HEK293 (cell line): ENCODE measurements at regions not wholly inside any gene's neighbourhood (a gene's known extent, or its start where the extent isn't known, plus 50 kb on each side); places are given as distances from the start of the nearest gene placed in this dataset.

Experiments
- CTCF ChIA-PET: fragments of 350-600 bp; formaldehyde crosslinking; extraction: SDS; loops from one replicate; lab custom pipeline; 2021; ENCODE audit warnings: antibody characterized with exemption; lab: Yijun Ruan, JAX
- POLR2A ChIA-PET: fragments of 300-600 bp; formaldehyde crosslinking; extraction: SDS; loops from one replicate; lab custom pipeline; 2020; ENCODE audit warnings: antibody characterized with exemption, inconsistent platforms; lab: Yijun Ruan, JAX
- H3K27ac ChIP-seq: fragments of 200-500 bp; sonication (Bioruptor generic); 2 replicates; pipeline ENCODE4 v1.5.1; 2014; ENCODE audit warnings: low read depth, low read length, control low read depth, inconsistent platforms; ENCODE audit errors: extremely low read depth
- H3K36me3 ChIP-seq, 2 experiments: fragments of 200-500 bp in 1 of 2; sonication (Bioruptor generic) in 1 of 2; 1 replicate in 1 of 2; 2 replicates in 1 of 2; pipeline ENCODE4 v1.5.1; 2014 to 2017; ENCODE audit warnings: inconsistent platforms in 2 of 2, low read length in 2 of 2; ENCODE audit not compliant: control insufficient read depth in 2 of 2, insufficient read depth in 1 of 2
- H3K4me1 ChIP-seq: fragments of 200-500 bp; sonication (Bioruptor generic); 2 replicates; pipeline ENCODE4 v1.5.1; 2014; ENCODE audit warnings: mild to moderate bottlenecking, low read length, inconsistent platforms; ENCODE audit not compliant: control insufficient read depth, insufficient read depth
- H3K4me3 ChIP-seq: 2 replicates; pipeline ENCODE4 v1.5.1; 2011; ENCODE audit warnings: low read depth, mild to moderate bottlenecking, control low read depth, low read length, moderate library complexity
- H3K9me3 ChIP-seq: fragments of 200-500 bp; sonication (Bioruptor generic); 2 replicates; pipeline ENCODE4 v1.5.1; 2014; ENCODE audit warnings: low read depth, low read length, inconsistent platforms; ENCODE audit not compliant: control insufficient read depth, insufficient read depth
- ELK4 ChIP-seq: IDR thresholded peaks from 2 replicates; pipeline ENCODE4 v1.6.1; 2011; ENCODE audit warnings: mild to moderate bottlenecking, low read depth, low read length, borderline replicate concordance
- GLI4 ChIP-seq: fragments of 450-650 bp; formaldehyde crosslinking; IDR thresholded peaks from 2 replicates; pipeline ENCODE4 v1.5.1; 2016; ENCODE audit warnings: missing biosample characterization, missing genetic modification characterization
- GLIS2 ChIP-seq: fragments of 450-650 bp; formaldehyde crosslinking; IDR thresholded peaks from 2 replicates; pipeline ENCODE4 v1.5.1; 2016; ENCODE audit warnings: missing biosample characterization, missing genetic modification characterization
- KLF16 ChIP-seq: fragments of 450-650 bp; formaldehyde crosslinking; IDR thresholded peaks from 2 replicates; pipeline ENCODE4 v1.5.1; 2017; ENCODE audit warnings: missing biosample characterization, missing genetic modification characterization
- KLF8 ChIP-seq: fragments of 450-650 bp; formaldehyde crosslinking; IDR thresholded peaks from 2 replicates; pipeline ENCODE4 v1.5.1; 2016; ENCODE audit warnings: missing biosample characterization, missing genetic modification characterization
- MYNN ChIP-seq: fragments of 450-650 bp; formaldehyde crosslinking; IDR thresholded peaks from 2 replicates; pipeline ENCODE4 v1.5.1; 2016; ENCODE audit warnings: missing biosample characterization, missing genetic modification characterization, borderline replicate concordance
- RBAK ChIP-seq: fragments of 450-650 bp; formaldehyde crosslinking; IDR thresholded peaks from 2 replicates; pipeline ENCODE4 v1.5.1; 2016; ENCODE audit warnings: missing biosample characterization, missing genetic modification characterization
- REPIN1 ChIP-seq: fragments of 450-650 bp; formaldehyde crosslinking; IDR thresholded peaks from 2 replicates; pipeline ENCODE4 v1.5.1; 2017; ENCODE audit warnings: missing biosample characterization, missing genetic modification characterization, low read depth
- TSHZ1 ChIP-seq: fragments of 450-650 bp; formaldehyde crosslinking; IDR thresholded peaks from 2 replicates; pipeline ENCODE4 v1.5.1; 2016; ENCODE audit warnings: missing biosample characterization, missing genetic modification characterization, borderline replicate concordance
- ZNF121 ChIP-seq: fragments of 450-650 bp; formaldehyde crosslinking; IDR thresholded peaks from 2 replicates; pipeline ENCODE4 v1.5.1; 2016; ENCODE audit warnings: missing biosample characterization, missing genetic modification characterization
- ZNF211 ChIP-seq: fragments of 450-650 bp; formaldehyde crosslinking; IDR thresholded peaks from 2 replicates; pipeline ENCODE4 v1.5.1; 2016; ENCODE audit warnings: low read depth, missing biosample characterization, missing genetic modification characterization
- ZNF274 ChIP-seq, 2 experiments: fragments of 200-500 bp in 1 of 2; fragments of 450-650 bp in 1 of 2; sonication (Bioruptor generic) in 1 of 2; formaldehyde crosslinking in 1 of 2; IDR thresholded peaks; 2 replicates each; pipeline versions ENCODE4 v1.5.1 to v1.6.1; 2014 to 2016; ENCODE audit warnings: borderline replicate concordance in 1 of 2, inconsistent platforms in 1 of 2, low read length in 1 of 2, missing biosample characterization in 1 of 2, missing genetic modification characterization in 1 of 2
- ZNF324 ChIP-seq: fragments of 450-650 bp; formaldehyde crosslinking; IDR thresholded peaks from 2 replicates; pipeline ENCODE4 v1.5.1; 2016; ENCODE audit warnings: missing biosample characterization, missing genetic modification characterization
- ZNF341 ChIP-seq: fragments of 450-650 bp; formaldehyde crosslinking; IDR thresholded peaks from 2 replicates; pipeline ENCODE4; 2016; ENCODE audit warnings: low read depth, missing biosample characterization, missing genetic modification characterization
- ZNF362 ChIP-seq: fragments of 450-650 bp; formaldehyde crosslinking; IDR thresholded peaks from 2 replicates; pipeline ENCODE4 v1.5.1; 2016; ENCODE audit warnings: missing biosample characterization, missing genetic modification characterization
- ZNF624 ChIP-seq: fragments of 450-650 bp; formaldehyde crosslinking; IDR thresholded peaks from 2 replicates; pipeline ENCODE4 v1.5.1; 2017; ENCODE audit warnings: missing biosample characterization, missing genetic modification characterization
- ZNF658 ChIP-seq: fragments of 450-650 bp; formaldehyde crosslinking; IDR thresholded peaks from 2 replicates; pipeline ENCODE4; 2016; ENCODE audit warnings: missing biosample characterization, missing genetic modification characterization
- ZNF677 ChIP-seq: fragments of 450-650 bp; IDR thresholded peaks from 2 replicates; pipeline ENCODE4 v1.5.0; 2018; ENCODE audit warnings: missing biosample characterization, mild to moderate bottlenecking, missing genetic modification characterization, moderate library complexity
- ZNF701 ChIP-seq: fragments of 450-650 bp; formaldehyde crosslinking; IDR thresholded peaks from 2 replicates; pipeline ENCODE4 v1.5.1; 2016; ENCODE audit warnings: missing biosample characterization, missing genetic modification characterization

- TF ChIP-seq ZNF658 (tag by site-specific recombination) (no peak), ZNF324 (tag by site-specific recombination) (no peak), ELK4 (no peak), ZNF341 (no peak), ZNF211 (tag by site-specific recombination) (no peak)
- TF ChIP-seq, all 188 proteins: peak for 0
These were observed 608.7 kb downstream of the SOX6 start (continued) for GRCh38 chr11:15747671-15748070.

- H3K9me3 ChIP-seq, result no peaks in the 10 kb centered on the region
- ChIA-PET CTCF (no interaction called here), POLR2A (no interaction called here)
- TF ChIP-seq RBAK (tag by site-specific recombination) (no peak), GLI4 (tag by site-specific recombination) (no peak), KLF16 (tag by site-specific recombination) (no peak), ZNF362 (tag by site-specific recombination) (no peak), ZNF624 (tag by site-specific recombination) (no peak), ZNF701 (tag by site-specific recombination) (no peak), MYNN (tag by site-specific recombination) (no peak), ZNF274 (IDR thresholded peaks at IDR 0.05; ENCODE audit: low read length) (no peak), ZNF274 (tag by site-specific recombination; IDR thresholded peaks at IDR 0.05; ENCODE audit: borderline replicate concordance) (no peak), KLF8 (no peak), ZNF324 (tag by site-specific recombination) (no peak), ZNF677 (tag by site-specific recombination) (no peak), GLIS2 (no peak), ZNF121 (no peak), ELK4 (no peak), TSHZ1 (tag by site-specific recombination) (no peak), REPIN1 (tag by site-specific recombination) (no peak)
- no peaks in the 10 kb centered on the region for H3K36me3 ChIP-seq
- H3K4me3 ChIP-seq, result no peak overlapping the region
- no peaks in the 10 kb centered on the region for H3K4me1 ChIP-seq
- no peak overlapping the region for H3K27ac ChIP-seq
These were observed 608.2 kb downstream of the SOX6 start for GRCh38 chr11:15748132-15748531.
